ENCODE measurements at regions not wholly inside any gene's neighbourhood (a gene's known extent, or its start where the extent isn't known, plus 50 kb on each side); places are given as distances from the start of the nearest gene placed in this dataset.

- no peak overlapping the region for H3K9ac ChIP-seq (ENCODE audit: low read depth in 2 of 2, low read length in 2 of 2)
- intact Hi-C loops (cut with DNase I) = no loop called here
- H3K4me3 ChIP-seq = no peak overlapping the region
- no peaks in the 10 kb centered on the region for H3K27me3 ChIP-seq
- no peaks in the 10 kb centered on the region for H3K9me3 ChIP-seq
- H3K36me3 ChIP-seq = no peaks in the 10 kb centered on the region
- TF ChIP-seq CTCF (IDR thresholded peaks at IDR 0.05) = no peak
- no peak for DNase-seq
- no peak overlapping the region for H3K27ac ChIP-seq
- no peaks in the 10 kb centered on the region for H3K4me1 ChIP-seq
Observed at GRCh38 chr1:172967936-172968335, 82.8 kb downstream of the TNFSF18 start.

- no peaks in the 10 kb centered on the region for H3K27me3 ChIP-seq
- no peak overlapping the region for H3K27ac ChIP-seq
- H3K36me3 ChIP-seq = no peaks in the 10 kb centered on the region
- no peaks in the 10 kb centered on the region for H3K4me1 ChIP-seq
- H3K9ac ChIP-seq (ENCODE audit: low read depth in 2 of 2, low read length in 2 of 2) = no peak overlapping the region
- DNase-seq = no peak
- no peaks in the 10 kb centered on the region for H3K9me3 ChIP-seq
- TF ChIP-seq CTCF (IDR thresholded peaks at IDR 0.05) = no peak
- H3K4me3 ChIP-seq = no peak overlapping the region
- intact Hi-C loops (cut with DNase I) = no loop called here
Observed at GRCh38 chr1:172969611-172970010, 81.1 kb downstream of the TNFSF18 start.

GRCh38 chr1:172970186-172970585 is 80.6 kb downstream of the TNFSF18 start:
- intact Hi-C loops (cut with DNase I) = no loop called here
- no peak for DNase-seq
- Histone ChIP-seq H3K9me3 (no peaks in the 10 kb centered on the region), H3K9ac (ENCODE audit: low read depth in 2 of 2, low read length in 2 of 2) (no peak overlapping the region), H3K4me3 (no peak overlapping the region), H3K4me1 (no peaks in the 10 kb centered on the region), H3K36me3 (no peaks in the 10 kb centered on the region), H3K27me3 (no peaks in the 10 kb centered on the region), H3K27ac (no peak overlapping the region)
- TF ChIP-seq CTCF (IDR thresholded peaks at IDR 0.05) = no peak

GRCh38 chr1:172971241-172971640 is 79.5 kb downstream of the TNFSF18 start:
- intact Hi-C loops (cut with DNase I) = no loop called here
- no peaks in the 10 kb centered on the region for H3K4me1 ChIP-seq
- no peak overlapping the region for H3K27ac ChIP-seq

GRCh38 chr1:172972258-172972657 is 78.5 kb downstream of the TNFSF18 start:
- no peaks in the 10 kb centered on the region for H3K9me3 ChIP-seq
- no peak overlapping the region for H3K4me3 ChIP-seq
- H3K27ac ChIP-seq = no peak overlapping the region
- H3K36me3 ChIP-seq = no peaks in the 10 kb centered on the region
- no peak overlapping the region for H3K9ac ChIP-seq (ENCODE audit: low read depth in 2 of 2, low read length in 2 of 2)
- TF ChIP-seq CTCF (IDR thresholded peaks at IDR 0.05) = no peak
- no peak for DNase-seq
- intact Hi-C loops (cut with DNase I) = no loop called here
- H3K4me1 ChIP-seq = no peaks in the 10 kb centered on the region
- no peaks in the 10 kb centered on the region for H3K27me3 ChIP-seq

More at GRCh38 chr1:172971241-172971640, 79.5 kb downstream of the TNFSF18 start:
- H3K9ac ChIP-seq (ENCODE audit: low read depth in 2 of 2, low read length in 2 of 2) = no peak overlapping the region
- H3K9me3 ChIP-seq = no peaks in the 10 kb centered on the region
- H3K4me3 ChIP-seq = no peak overlapping the region
- no peaks in the 10 kb centered on the region for H3K27me3 ChIP-seq
- no peak for DNase-seq
- TF ChIP-seq CTCF (IDR thresholded peaks at IDR 0.05) = no peak
- no peaks in the 10 kb centered on the region for H3K36me3 ChIP-seq

GRCh38 chr1:172973424-172973823 is 77.3 kb downstream of the TNFSF18 start:
- DNase-seq = no peak
- Histone ChIP-seq H3K36me3 (no peaks in the 10 kb centered on the region), H3K9me3 (no peaks in the 10 kb centered on the region), H3K27ac (no peak overlapping the region), H3K4me3 (no peak overlapping the region), H3K4me1 (no peaks in the 10 kb centered on the region), H3K27me3 (no peaks in the 10 kb centered on the region), H3K9ac (ENCODE audit: low read depth in 2 of 2, low read length in 2 of 2) (no peak overlapping the region)
- intact Hi-C loops (cut with DNase I) = no loop called here
- no peak for TF ChIP-seq CTCF (IDR thresholded peaks at IDR 0.05)

Measured in colonic mucosa (tissue), 4 donors.